ENCODE measurements at regions not wholly inside any gene's neighbourhood (a gene's known extent, or its start where the extent isn't known, plus 50 kb on each side); places are given as distances from the start of the nearest gene placed in this dataset.

GRCh38 chr4:159829184-159829583 is 726.3 kb downstream of the RAPGEF2 start:
- TF ChIP-seq CREB1 (IDR thresholded peaks at IDR 0.05) (no peak), CREB1 (CRISPR knock-in tag; IDR thresholded peaks at IDR 0.05) (no peak), TAF1 (CRISPR knock-in tag; IDR thresholded peaks at IDR 0.05) (no peak), SP2 (CRISPR knock-in tag; IDR thresholded peaks at IDR 0.05) (no peak), CTCF (CRISPR knock-in tag; IDR thresholded peaks at IDR 0.05) (no peak), ZFX (CRISPR knock-in tag; IDR thresholded peaks at IDR 0.05; ENCODE audit: low read depth) (no peak), ETV6 (CRISPR knock-in tag; conservative IDR thresholded peaks at IDR 0.05) (no peak), DRAP1 (CRISPR knock-in tag; IDR thresholded peaks at IDR 0.05) (no peak), FOXK1 (CRISPR knock-in tag; IDR thresholded peaks at IDR 0.05; ENCODE audit: borderline replicate concordance, low read depth) (no peak), SP1 (IDR thresholded peaks at IDR 0.05) (no peak), SP1 (CRISPR knock-in tag; IDR thresholded peaks at IDR 0.05) (no peak), NCOA2 (CRISPR knock-in tag; IDR thresholded peaks at IDR 0.05) (no peak), POLR2AphosphoS5 (IDR thresholded peaks at IDR 0.05; ENCODE audit: low read depth, low read length) (no peak), ONECUT2 (CRISPR knock-in tag; IDR thresholded peaks at IDR 0.05) (no peak), DNMT3B (CRISPR knock-in tag; conservative IDR thresholded peaks at IDR 0.05) (no peak), RAD21 (CRISPR knock-in tag; IDR thresholded peaks at IDR 0.05) (no peak)
